H1 (cell line): ENCODE measurements at regions not wholly inside any gene's neighbourhood (a gene's known extent, or its start where the extent isn't known, plus 50 kb on each side); places are given as distances from the start of the nearest gene placed in this dataset.

Source experiments
- KDM5A ChIP-seq: fragments of 200-600 bp; IDR thresholded peaks from 2 replicates; pipeline ENCODE4 v1.7.1; 2012; ENCODE audit warnings: mild to moderate bottlenecking, low read length, inconsistent platforms, mixed read lengths
- SRF ChIP-seq: IDR thresholded peaks from 2 replicates; pipeline ENCODE4 v1.6.1; 2011; ENCODE audit warnings: mild to moderate bottlenecking, low read depth, low read length, moderate library complexity

DNA sequence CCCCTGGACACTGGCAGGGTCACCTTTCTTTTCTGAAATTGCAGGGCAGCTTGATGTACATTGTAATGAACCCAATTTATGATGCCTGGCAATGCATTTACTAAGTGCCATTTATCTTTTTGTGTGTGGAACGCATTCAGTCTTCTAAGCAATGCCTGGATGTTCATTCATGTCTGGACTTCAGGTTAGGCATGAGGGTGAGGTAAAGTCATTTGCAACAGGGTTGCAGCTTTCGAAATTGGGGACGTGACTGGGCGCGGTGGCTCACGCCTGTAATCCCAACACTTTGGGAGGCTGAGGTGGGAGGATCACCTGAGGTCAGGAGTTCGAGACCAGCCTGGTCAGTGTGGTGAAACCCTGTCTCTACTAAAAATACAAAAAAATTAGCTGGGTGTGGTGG, 134.6 kb downstream of the SOX4 start (continued):
- TF ChIP-seq KDM5A (no peak), SRF (no peak)
